A673 (cell line): ENCODE measurements at regions not wholly inside any gene's neighbourhood (a gene's known extent, or its start where the extent isn't known, plus 50 kb on each side); places are given as distances from the start of the nearest gene placed in this dataset.

Experiments
- BruUV-seq: library from RNA; stranded (reverse); fragments of 400-500 nt; replicated peaks from 2 replicates; lab custom pipeline; 2021; lab: Mats Ljungman, UMichigan
- CTCF ChIA-PET: fragments of 300-600 bp; sonication (Branson Sonifier 250); formaldehyde crosslinking; loops from one replicate; lab custom pipeline; 2022; ENCODE audit warnings: antibody characterized with exemption; lab: Charles Lee
- POLR2A ChIA-PET: fragments of 300-600 bp; sonication (Branson Sonifier 250); formaldehyde crosslinking; loops from one replicate; lab custom pipeline; 2022; ENCODE audit warnings: antibody characterized with exemption; ENCODE audit not compliant: low non-redundant PET; lab: Charles Lee
- DNase-seq: peaks from one replicate; pipeline ENCODE4 v3.0.0-alpha.2; 2015; ENCODE audit warnings: low spot score
- H3K27ac ChIP-seq: fragments of 200-600 bp; sonication (generic); 2 replicates; pipeline ENCODE4 v1.5.1; 2016; ENCODE audit warnings: mixed run types, low read depth, mild to moderate bottlenecking, mixed read lengths, antibody characterized with exemption, low read length; ENCODE audit not compliant: poor library complexity, severe bottlenecking
- H3K27me3 ChIP-seq: fragments of 200-600 bp; sonication (generic); replicated peaks from 2 replicates; pipeline ENCODE4 v1.6.1; 2017; ENCODE audit warnings: mixed run types, low read depth, mild to moderate bottlenecking, mixed read lengths, antibody characterized with exemption, low read length; ENCODE audit not compliant: insufficient read depth, poor library complexity
- H3K36me3 ChIP-seq: fragments of 200-600 bp; sonication (generic); 2 replicates; pipeline ENCODE4 v1.6.1; 2016; ENCODE audit warnings: mixed run types, mild to moderate bottlenecking, mixed read lengths, antibody characterized with exemption, low read length; ENCODE audit not compliant: insufficient read depth, poor library complexity, severe bottlenecking
- H3K4me1 ChIP-seq: fragments of 200-600 bp; sonication (generic); 2 replicates; pipeline ENCODE4 v1.6.1; 2017; ENCODE audit warnings: mixed run types, mild to moderate bottlenecking, mixed read lengths, antibody characterized with exemption, low read length; ENCODE audit not compliant: insufficient read depth, poor library complexity, severe bottlenecking
- H3K4me3 ChIP-seq: fragments of 200-600 bp; sonication (generic); 2 replicates; pipeline ENCODE4 v1.5.1; 2016; ENCODE audit warnings: low read depth, mixed run types, mild to moderate bottlenecking, mixed read lengths, low read length; ENCODE audit not compliant: poor library complexity, severe bottlenecking
- H3K9me3 ChIP-seq: fragments of 200-600 bp; sonication (generic); 2 replicates; pipeline ENCODE4 v1.6.1; 2016; ENCODE audit warnings: mixed run types, low read depth, mild to moderate bottlenecking, mixed read lengths, antibody characterized with exemption, low read length; ENCODE audit not compliant: poor library complexity, severe bottlenecking
- CTCF ChIP-seq: fragments of 300-800, 200-600 bp; sonication (generic); conservative IDR thresholded peaks from 2 replicates; pipeline ENCODE4 v1.5.1; 2017; ENCODE audit warnings: low read depth, mild to moderate bottlenecking, antibody characterized with exemption, low read length, moderate library complexity, mixed read lengths
- EZH2 ChIP-seq: fragments of 200-600 bp; sonication (generic); IDR thresholded peaks from 2 replicates; pipeline ENCODE4 v1.6.1; 2017; ENCODE audit warnings: borderline replicate concordance, low read depth, mild to moderate bottlenecking, mixed read lengths, antibody characterized with exemption, low read length; ENCODE audit not compliant: poor library complexity, severe bottlenecking
- intact Hi-C: fragments of 100-400 bp; cut with micrococcal nuclease; formaldehyde crosslinking; loops from one replicate; pipeline ENCODE4 v1.10.0; 2022; ENCODE audit not compliant: unreplicated experiment

DNA sequence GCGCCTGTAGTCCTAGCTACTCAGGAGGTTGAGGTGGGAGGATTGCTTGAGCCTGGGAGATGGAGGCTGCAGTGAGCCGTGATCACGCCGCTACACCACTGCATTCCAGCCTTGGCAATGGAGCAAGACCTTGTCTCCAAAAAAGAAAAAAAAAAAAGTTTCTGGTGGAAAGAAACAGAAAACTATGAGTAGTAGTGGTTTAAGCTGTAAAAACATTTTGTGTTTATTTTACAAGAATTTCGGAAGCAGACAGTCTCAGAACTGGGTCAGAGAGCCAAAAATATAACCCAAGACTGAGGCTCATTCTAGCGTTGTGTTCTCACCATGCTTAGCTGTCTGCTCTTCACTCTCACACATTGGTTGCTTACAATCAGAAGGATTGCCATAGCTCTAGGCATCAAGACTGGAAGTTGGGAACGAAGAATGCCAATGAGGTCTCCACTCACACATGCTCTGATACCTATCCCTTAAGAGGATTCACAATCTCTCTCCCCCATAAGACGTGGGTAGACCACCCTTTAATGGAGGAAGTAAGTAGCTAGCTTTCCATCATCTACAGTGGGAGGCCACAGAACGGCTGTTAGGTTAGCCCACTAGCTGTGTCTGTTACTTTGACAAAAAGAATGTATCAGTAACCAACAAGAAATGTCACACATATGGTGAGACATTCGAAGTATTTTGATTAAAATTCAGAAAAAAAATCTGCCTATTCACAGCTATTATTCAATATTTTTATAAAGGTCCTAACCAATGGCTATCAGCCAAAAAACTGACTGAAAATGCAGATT is 117.6 kb upstream of the RASSF8 start:
- TF ChIP-seq CTCF (no peak), EZH2 (no peak)
- no peaks in the 10 kb centered on the region for H3K4me1 ChIP-seq
- CTCF ChIA-PET = no interaction called here
- intact Hi-C loops = no loop called here
- no peak overlapping the region for H3K27ac ChIP-seq
- H3K9me3 ChIP-seq = no peaks in the 10 kb centered on the region
- H3K36me3 ChIP-seq = no peaks in the 10 kb centered on the region
- BruUV-seq = no TSS peak
- POLR2A ChIA-PET = no interaction called here
- H3K27me3 ChIP-seq = peaks cover under 1% of the 10 kb centered on the region
- no peak for DNase-seq
- no peak overlapping the region for H3K4me3 ChIP-seq

DNA sequence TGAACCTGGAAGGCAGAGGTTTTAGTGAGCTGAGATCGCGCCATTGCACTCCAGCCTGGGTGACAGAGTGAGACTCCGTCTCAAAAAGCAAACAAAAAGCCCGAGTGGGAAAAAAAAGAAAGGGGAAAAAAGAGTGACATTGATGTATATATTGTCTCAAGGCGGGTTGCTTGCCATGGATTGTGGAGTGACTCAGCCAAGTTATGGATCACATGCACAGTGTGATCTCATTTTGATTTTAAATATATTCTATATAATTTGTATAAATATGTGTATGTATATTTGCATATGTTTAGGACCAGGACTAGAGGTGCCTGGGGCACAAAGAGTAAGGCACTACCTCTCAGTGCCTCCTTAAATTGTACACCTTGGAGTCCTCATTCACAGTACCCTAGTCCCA is 116.2 kb upstream of the RASSF8 start:
- no TSS peak for BruUV-seq
- POLR2A ChIA-PET = no interaction called here
- CTCF ChIA-PET = no interaction called here
- intact Hi-C loops = no loop called here
- no peak for DNase-seq
- H3K4me1 ChIP-seq = no peaks in the 10 kb centered on the region
- TF ChIP-seq EZH2 (no peak), CTCF (no peak)
- no peaks in the 10 kb centered on the region for H3K9me3 ChIP-seq
- H3K36me3 ChIP-seq = no peaks in the 10 kb centered on the region
- no peak overlapping the region for H3K27ac ChIP-seq
- no peaks in the 10 kb centered on the region for H3K27me3 ChIP-seq
- H3K4me3 ChIP-seq = no peak overlapping the region

DNA sequence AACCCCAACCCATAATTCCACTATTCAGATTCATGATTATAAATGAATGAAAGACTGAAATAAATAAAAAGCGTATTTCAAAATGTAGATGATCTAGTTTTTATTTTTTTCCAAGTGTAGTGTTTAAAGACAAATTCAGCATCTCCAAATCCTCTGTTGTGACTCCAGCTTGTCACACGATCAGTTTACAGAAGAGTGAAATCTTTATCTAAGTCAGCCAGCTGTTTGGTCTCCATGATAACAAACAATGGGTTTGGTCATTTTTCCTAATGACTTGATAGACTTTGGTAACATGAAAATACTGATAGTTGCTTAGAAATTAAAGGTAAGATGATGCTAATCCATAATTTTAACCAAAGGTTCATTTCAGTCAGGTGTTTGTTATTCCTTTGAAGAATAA is 114.5 kb upstream of the RASSF8 start:
- ChIA-PET POLR2A (no interaction called here), CTCF (no interaction called here)
- no peaks in the 10 kb centered on the region for H3K9me3 ChIP-seq
- no peak overlapping the region for H3K4me3 ChIP-seq
- BruUV-seq = no TSS peak
- H3K4me1 ChIP-seq = no peaks in the 10 kb centered on the region
- no peaks in the 10 kb centered on the region for H3K36me3 ChIP-seq
- intact Hi-C loops = no loop called here
- TF ChIP-seq EZH2 (no peak), CTCF (no peak)
- DNase-seq = no peak
- H3K27me3 ChIP-seq = no peaks in the 10 kb centered on the region
- no peak overlapping the region for H3K27ac ChIP-seq
